ENCODE measurements at regions not wholly inside any gene's neighbourhood (a gene's known extent, or its start where the extent isn't known, plus 50 kb on each side); places are given as distances from the start of the nearest gene placed in this dataset.

DNA sequence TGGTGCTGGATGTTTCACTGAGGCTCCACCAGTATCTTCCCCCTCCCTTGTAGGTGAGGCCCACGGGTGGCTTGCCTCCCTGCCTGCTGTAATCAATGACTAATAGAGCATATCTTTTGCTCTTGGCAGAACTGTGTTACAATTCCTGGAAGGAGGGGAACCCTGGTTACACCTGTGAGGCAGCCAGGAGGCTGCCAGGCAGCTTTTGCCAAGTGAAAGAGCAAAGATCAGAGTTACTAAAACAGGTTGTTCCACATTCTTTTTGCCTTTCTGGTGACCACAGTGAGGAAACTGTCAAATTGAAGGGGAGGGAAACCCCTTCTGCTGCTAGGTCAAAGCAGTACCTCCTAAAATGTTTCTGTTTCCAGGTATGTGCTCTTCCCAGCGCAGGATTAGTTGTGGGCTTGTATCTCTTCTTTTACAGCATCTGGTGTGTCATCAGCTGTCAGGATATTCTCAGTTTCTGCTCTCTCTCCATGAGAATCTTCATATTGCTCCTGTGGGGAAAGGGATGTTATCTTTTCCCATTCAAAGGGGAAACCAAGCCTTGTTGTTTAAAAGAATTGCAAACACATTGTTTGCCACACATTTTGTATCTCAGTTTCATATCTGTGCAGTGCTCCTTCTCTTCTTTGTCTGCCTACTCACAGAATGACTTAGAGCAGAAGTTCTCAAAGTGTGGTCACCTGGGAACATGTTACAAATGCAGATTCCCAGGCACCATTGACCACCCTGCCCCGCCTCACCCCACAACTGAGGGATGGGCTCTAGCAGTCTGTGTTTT, 137.4 kb upstream of the UMPS start:
- Histone ChIP-seq H3K27me3 (ENCODE audit: control insufficient read depth, insufficient read depth, low read length, poor library complexity, severe bottlenecking) (peaks cover 4% of the 10 kb centered on the region), H3K4me1 (ENCODE audit: control insufficient read depth, insufficient read depth, low read length) (no peaks in the 10 kb centered on the region), H3K36me3 (ENCODE audit: control insufficient read depth, insufficient read depth, low read length) (no peaks in the 10 kb centered on the region), H3K9me3 (ENCODE audit: control insufficient read depth, low read length) (no peaks in the 10 kb centered on the region), H3K27ac (ENCODE audit: insufficient read depth, low read depth, low read length, poor library complexity, severe bottlenecking) (no peak overlapping the region), H3K4me3 (ENCODE audit: insufficient read depth, low read depth, low read length) (no peak overlapping the region)
- 72 to 74% methylated on average over 3 of the region's 3 CpGs for WGBS, 2 experiments

DNA sequence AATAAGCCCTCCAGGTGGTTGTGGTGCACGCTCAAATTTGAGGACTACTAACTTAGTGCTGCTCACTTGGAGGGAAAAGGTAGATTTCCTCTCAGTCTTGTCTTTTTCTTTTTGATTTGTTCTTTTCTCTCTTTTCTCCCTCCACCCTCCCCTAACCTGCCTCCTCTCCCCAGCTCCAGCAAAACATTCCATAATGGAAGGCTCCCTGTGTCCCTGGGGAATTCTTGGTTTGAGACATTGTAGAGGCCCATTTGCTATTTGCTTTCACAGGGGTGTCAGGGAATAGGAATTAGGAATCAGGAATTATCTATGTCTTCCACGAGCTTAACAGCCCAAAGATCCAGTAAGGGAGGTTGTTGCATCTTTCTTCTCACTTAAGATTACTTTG, 136.8 kb upstream of the UMPS start:
- 81 to 100% methylated on average over 2 of the region's 2 CpGs for WGBS, 2 experiments
- no peak overlapping the region for H3K27ac ChIP-seq (ENCODE audit: insufficient read depth, low read depth, low read length, poor library complexity, severe bottlenecking)
- H3K4me1 ChIP-seq (ENCODE audit: control insufficient read depth, insufficient read depth, low read length), result no peaks in the 10 kb centered on the region
- no peak overlapping the region for H3K4me3 ChIP-seq (ENCODE audit: insufficient read depth, low read depth, low read length)
- H3K36me3 ChIP-seq (ENCODE audit: control insufficient read depth, insufficient read depth, low read length), result no peaks in the 10 kb centered on the region
- no peaks in the 10 kb centered on the region for H3K27me3 ChIP-seq (ENCODE audit: control insufficient read depth, insufficient read depth, low read length, poor library complexity, severe bottlenecking)
- H3K9me3 ChIP-seq (ENCODE audit: control insufficient read depth, low read length), result no peaks in the 10 kb centered on the region

DNA sequence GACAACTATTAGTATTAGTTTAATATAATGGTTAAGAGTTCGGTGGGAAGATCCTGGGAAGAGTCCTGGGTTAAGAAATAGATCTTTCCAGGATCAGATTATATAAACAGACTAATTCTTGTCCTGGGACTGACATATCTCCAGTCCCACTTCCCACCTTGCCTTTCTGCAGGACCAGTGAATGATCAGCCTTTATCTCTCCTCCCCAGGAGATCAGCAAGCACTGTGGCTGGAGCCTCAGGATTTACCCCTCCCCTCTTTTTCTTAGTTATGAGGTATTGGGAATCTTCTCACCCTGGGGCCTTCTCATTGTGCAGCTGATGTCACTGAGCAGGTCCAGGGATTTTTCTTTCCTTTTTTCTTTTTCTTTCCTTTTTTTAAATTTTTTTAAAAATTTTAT, 135.7 kb upstream of the UMPS start:
- no peak overlapping the region for H3K4me3 ChIP-seq (ENCODE audit: insufficient read depth, low read depth, low read length)
- no peaks in the 10 kb centered on the region for H3K27me3 ChIP-seq (ENCODE audit: control insufficient read depth, insufficient read depth, low read length, poor library complexity, severe bottlenecking)
- H3K4me1 ChIP-seq (ENCODE audit: control insufficient read depth, insufficient read depth, low read length), result no peaks in the 10 kb centered on the region
- no peaks in the 10 kb centered on the region for H3K36me3 ChIP-seq (ENCODE audit: control insufficient read depth, insufficient read depth, low read length)
- H3K9me3 ChIP-seq (ENCODE audit: control insufficient read depth, low read length), result no peaks in the 10 kb centered on the region
- H3K27ac ChIP-seq (ENCODE audit: insufficient read depth, low read depth, low read length, poor library complexity, severe bottlenecking), result no peak overlapping the region
- WGBS, 2 experiments, result 100% methylated on average over 1 of the region's 1 CpG

DNA sequence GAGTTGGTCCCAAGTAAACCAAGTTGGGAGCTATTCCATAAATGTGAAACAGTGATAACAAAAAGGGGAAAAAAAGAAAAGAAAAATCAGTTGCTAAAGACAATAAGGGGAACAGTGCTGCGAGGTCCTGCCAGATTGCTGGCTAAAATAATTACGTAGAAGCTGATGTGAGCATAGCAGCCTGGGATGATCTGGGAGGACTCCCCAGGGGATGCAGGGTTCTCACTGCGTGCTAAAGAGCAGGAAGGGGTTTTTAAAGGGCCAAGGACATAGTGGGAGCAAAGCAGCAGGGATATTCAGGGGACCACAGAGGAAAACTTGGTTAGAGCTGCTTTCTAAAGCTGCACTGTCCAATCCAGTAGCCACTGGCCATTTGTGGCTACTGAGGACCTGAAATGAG, 133.0 kb upstream of the UMPS start:
- no peaks in the 10 kb centered on the region for H3K36me3 ChIP-seq (ENCODE audit: control insufficient read depth, insufficient read depth, low read length)
- H3K4me3 ChIP-seq (ENCODE audit: insufficient read depth, low read depth, low read length), result no peak overlapping the region
- H3K27ac ChIP-seq (ENCODE audit: insufficient read depth, low read depth, low read length, poor library complexity, severe bottlenecking), result no peak overlapping the region
- no peaks in the 10 kb centered on the region for H3K4me1 ChIP-seq (ENCODE audit: control insufficient read depth, insufficient read depth, low read length)
- no peaks in the 10 kb centered on the region for H3K27me3 ChIP-seq (ENCODE audit: control insufficient read depth, insufficient read depth, low read length, poor library complexity, severe bottlenecking)
- WGBS, 2 experiments, result 64 to 69% methylated on average over 3 of the region's 3 CpGs
- no peaks in the 10 kb centered on the region for H3K9me3 ChIP-seq (ENCODE audit: control insufficient read depth, low read length)

DNA sequence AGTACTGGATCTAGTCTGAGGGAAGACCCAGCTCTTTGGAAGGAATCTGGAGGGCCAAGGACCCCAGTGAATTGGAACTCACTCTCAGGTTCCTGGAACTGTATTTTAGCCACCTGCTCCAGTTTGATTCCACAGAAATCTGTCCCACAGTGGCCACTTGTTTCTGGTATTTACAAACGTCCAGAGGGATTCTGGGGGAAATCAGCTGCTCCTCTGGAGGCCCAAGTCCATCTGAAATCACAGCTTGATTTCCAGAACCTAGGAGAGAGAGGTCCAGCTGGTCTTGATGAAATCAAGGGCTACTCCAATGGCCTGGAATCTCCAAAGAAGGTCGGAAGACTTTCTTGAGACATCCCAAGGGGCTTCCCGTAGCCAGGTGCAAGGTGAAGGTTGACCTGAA, 132.3 kb upstream of the UMPS start:
- 86 to 91% methylated on average over 3 of the region's 3 CpGs for WGBS, 2 experiments
- Histone ChIP-seq H3K4me1 (ENCODE audit: control insufficient read depth, insufficient read depth, low read length) (no peaks in the 10 kb centered on the region), H3K27me3 (ENCODE audit: control insufficient read depth, insufficient read depth, low read length, poor library complexity, severe bottlenecking) (no peaks in the 10 kb centered on the region), H3K9me3 (ENCODE audit: control insufficient read depth, low read length) (no peaks in the 10 kb centered on the region), H3K36me3 (ENCODE audit: control insufficient read depth, insufficient read depth, low read length) (no peaks in the 10 kb centered on the region), H3K4me3 (ENCODE audit: insufficient read depth, low read depth, low read length) (no peak overlapping the region), H3K27ac (ENCODE audit: insufficient read depth, low read depth, low read length, poor library complexity, severe bottlenecking) (no peak overlapping the region)

DNA sequence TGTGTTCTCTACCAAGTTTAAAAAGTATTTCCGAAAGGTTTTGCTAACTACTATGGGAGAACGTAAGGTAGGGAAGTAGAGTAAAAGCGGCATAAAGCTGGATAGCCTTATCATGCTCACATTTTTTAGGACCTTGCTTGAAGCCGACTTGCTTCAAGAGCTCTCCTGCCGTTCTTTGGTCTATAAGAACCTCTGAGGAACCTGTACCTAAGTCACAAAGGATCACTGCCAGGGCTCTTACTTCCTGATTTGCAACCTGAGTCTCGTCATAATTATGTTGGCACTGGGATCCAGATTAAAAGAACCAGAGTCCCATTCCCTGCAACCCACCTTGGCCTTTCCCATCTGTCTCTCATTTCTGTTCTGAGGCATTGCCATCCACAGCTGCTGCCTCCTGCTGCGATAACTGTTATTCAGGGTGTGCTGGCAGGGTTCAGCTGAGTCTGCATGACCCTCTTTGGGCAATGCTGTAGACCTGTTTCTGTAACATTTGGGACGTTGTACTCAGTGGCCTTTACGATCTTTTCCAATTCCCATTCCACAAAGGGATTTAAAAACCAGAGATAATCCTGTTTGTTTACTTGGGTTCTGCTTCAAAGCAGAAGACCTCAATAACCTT, 131.0 kb upstream of the UMPS start:
- Histone ChIP-seq H3K27me3 (ENCODE audit: control insufficient read depth, insufficient read depth, low read length, poor library complexity, severe bottlenecking) (no peaks in the 10 kb centered on the region), H3K4me1 (ENCODE audit: control insufficient read depth, insufficient read depth, low read length) (no peaks in the 10 kb centered on the region), H3K36me3 (ENCODE audit: control insufficient read depth, insufficient read depth, low read length) (no peaks in the 10 kb centered on the region), H3K27ac (ENCODE audit: insufficient read depth, low read depth, low read length, poor library complexity, severe bottlenecking) (no peak overlapping the region), H3K9me3 (ENCODE audit: control insufficient read depth, low read length) (no peaks in the 10 kb centered on the region), H3K4me3 (ENCODE audit: insufficient read depth, low read depth, low read length) (no peak overlapping the region)
- WGBS, 2 experiments, result 90 to 92% methylated on average over 9 of the region's 9 CpGs

- H3K27ac ChIP-seq (ENCODE audit: insufficient read depth, low read depth, low read length, poor library complexity, severe bottlenecking), result no peak overlapping the region
- H3K4me1 ChIP-seq (ENCODE audit: control insufficient read depth, insufficient read depth, low read length), result no peaks in the 10 kb centered on the region
- no peak overlapping the region for H3K4me3 ChIP-seq (ENCODE audit: insufficient read depth, low read depth, low read length)
- WGBS, 2 experiments, result 75 to 79% methylated on average over 3 to 4 of the region's 4 CpGs
- H3K36me3 ChIP-seq (ENCODE audit: control insufficient read depth, insufficient read depth, low read length), result no peaks in the 10 kb centered on the region
- no peaks in the 10 kb centered on the region for H3K9me3 ChIP-seq (ENCODE audit: control insufficient read depth, low read length)
- H3K27me3 ChIP-seq (ENCODE audit: control insufficient read depth, insufficient read depth, low read length, poor library complexity, severe bottlenecking), result no peaks in the 10 kb centered on the region
Observed at GRCh38 chr3:124599779-124600693, 130.2 kb upstream of the UMPS start.

DNA sequence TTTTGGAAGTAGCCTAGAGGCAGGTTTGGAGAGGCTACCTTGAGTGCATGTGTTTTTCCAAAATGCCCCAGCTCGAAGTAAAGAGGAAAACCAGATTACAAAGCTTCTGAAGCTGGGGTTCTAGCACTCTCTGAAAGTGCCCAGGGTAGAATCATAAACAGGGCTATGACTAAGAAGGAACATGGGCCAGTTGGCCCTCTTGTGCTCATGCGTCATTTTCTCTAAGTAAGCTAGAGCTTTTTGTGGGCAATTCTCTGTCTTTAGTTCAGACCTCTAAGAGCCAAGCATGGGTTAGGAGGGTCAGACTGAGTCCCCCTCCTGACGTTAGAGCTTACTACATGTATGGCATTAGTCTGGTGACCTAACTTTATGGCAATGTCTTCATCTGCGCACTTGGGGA, 129.5 kb upstream of the UMPS start:
- H3K36me3 ChIP-seq (ENCODE audit: control insufficient read depth, insufficient read depth, low read length), result no peaks in the 10 kb centered on the region
- no peaks in the 10 kb centered on the region for H3K27me3 ChIP-seq (ENCODE audit: control insufficient read depth, insufficient read depth, low read length, poor library complexity, severe bottlenecking)
- no peak overlapping the region for H3K4me3 ChIP-seq (ENCODE audit: insufficient read depth, low read depth, low read length)
- WGBS, 2 experiments, result 93 to 95% methylated on average over 4 of the region's 4 CpGs
- H3K27ac ChIP-seq (ENCODE audit: insufficient read depth, low read depth, low read length, poor library complexity, severe bottlenecking), result no peak overlapping the region
- no peaks in the 10 kb centered on the region for H3K9me3 ChIP-seq (ENCODE audit: control insufficient read depth, low read length)
- no peaks in the 10 kb centered on the region for H3K4me1 ChIP-seq (ENCODE audit: control insufficient read depth, insufficient read depth, low read length)

DNA sequence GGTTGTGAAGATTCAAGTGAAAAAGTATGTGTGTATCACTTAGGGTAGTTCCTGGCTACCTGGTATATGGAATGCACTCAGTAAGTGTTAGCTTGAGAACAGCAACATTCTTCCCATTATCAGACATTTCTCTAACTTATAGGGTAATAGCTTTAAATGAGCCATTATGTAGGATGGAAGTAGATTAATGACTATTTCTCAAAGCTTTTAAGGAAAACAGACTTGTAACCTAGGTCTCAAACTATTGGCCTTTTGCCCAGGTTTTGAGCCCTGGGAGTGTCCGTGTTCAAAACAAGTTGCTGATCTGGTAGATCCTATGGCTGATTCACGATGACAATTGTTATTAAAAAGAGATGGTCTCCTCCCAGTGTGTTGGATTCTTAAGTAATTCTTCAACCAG, 129.1 kb upstream of the UMPS start:
- no peaks in the 10 kb centered on the region for H3K4me1 ChIP-seq (ENCODE audit: control insufficient read depth, insufficient read depth, low read length)
- no peak overlapping the region for H3K4me3 ChIP-seq (ENCODE audit: insufficient read depth, low read depth, low read length)
- H3K36me3 ChIP-seq (ENCODE audit: control insufficient read depth, insufficient read depth, low read length), result no peaks in the 10 kb centered on the region
- WGBS, 2 experiments, result 87 to 100% methylated on average over 2 of the region's 2 CpGs
- H3K27ac ChIP-seq (ENCODE audit: insufficient read depth, low read depth, low read length, poor library complexity, severe bottlenecking), result no peak overlapping the region
- H3K9me3 ChIP-seq (ENCODE audit: control insufficient read depth, low read length), result no peaks in the 10 kb centered on the region
- no peaks in the 10 kb centered on the region for H3K27me3 ChIP-seq (ENCODE audit: control insufficient read depth, insufficient read depth, low read length, poor library complexity, severe bottlenecking)

- Histone ChIP-seq H3K9me3 (ENCODE audit: control insufficient read depth, low read length) (no peaks in the 10 kb centered on the region), H3K27ac (ENCODE audit: insufficient read depth, low read depth, low read length, poor library complexity, severe bottlenecking) (no peak overlapping the region), H3K36me3 (ENCODE audit: control insufficient read depth, insufficient read depth, low read length) (no peaks in the 10 kb centered on the region), H3K4me1 (ENCODE audit: control insufficient read depth, insufficient read depth, low read length) (no peaks in the 10 kb centered on the region), H3K4me3 (ENCODE audit: insufficient read depth, low read depth, low read length) (no peak overlapping the region), H3K27me3 (ENCODE audit: control insufficient read depth, insufficient read depth, low read length, poor library complexity, severe bottlenecking) (no peaks in the 10 kb centered on the region)
- 74% methylated on average over 5 of the region's 5 CpGs for WGBS, 2 experiments
Observed at GRCh38 chr3:124602980-124603627, 127.1 kb upstream of the UMPS start.
